DND-41 (cell line): ENCODE measurements at regions not wholly inside any gene's neighbourhood (a gene's known extent, or its start where the extent isn't known, plus 50 kb on each side); places are given as distances from the start of the nearest gene placed in this dataset.

Source experiments
- CTCF ChIP-seq: IDR thresholded peaks from 2 replicates; pipeline ENCODE4 v1.5.1; 2012; ENCODE audit warnings: borderline replicate concordance, low read length, moderate library complexity, mild to moderate bottlenecking; ENCODE audit not compliant: poor library complexity, severe bottlenecking; ENCODE audit errors: extremely low read depth
- EZH2 ChIP-seq: IDR thresholded peaks from 3 replicates; pipeline ENCODE4 v1.6.1; 2012; ENCODE audit warnings: borderline replicate concordance, low read depth, mild to moderate bottlenecking, moderate library complexity, low read length, inconsistent platforms; ENCODE audit not compliant: severe bottlenecking

GRCh38 chr6:48744948-48745347 lies 634.0 kb upstream of the PTCHD4 start:
- no peak for TF ChIP-seq CTCF
- TF ChIP-seq EZH2, result no peak
